ENCODE measurements at regions not wholly inside any gene's neighbourhood (a gene's known extent, or its start where the extent isn't known, plus 50 kb on each side); places are given as distances from the start of the nearest gene placed in this dataset.

DNA sequence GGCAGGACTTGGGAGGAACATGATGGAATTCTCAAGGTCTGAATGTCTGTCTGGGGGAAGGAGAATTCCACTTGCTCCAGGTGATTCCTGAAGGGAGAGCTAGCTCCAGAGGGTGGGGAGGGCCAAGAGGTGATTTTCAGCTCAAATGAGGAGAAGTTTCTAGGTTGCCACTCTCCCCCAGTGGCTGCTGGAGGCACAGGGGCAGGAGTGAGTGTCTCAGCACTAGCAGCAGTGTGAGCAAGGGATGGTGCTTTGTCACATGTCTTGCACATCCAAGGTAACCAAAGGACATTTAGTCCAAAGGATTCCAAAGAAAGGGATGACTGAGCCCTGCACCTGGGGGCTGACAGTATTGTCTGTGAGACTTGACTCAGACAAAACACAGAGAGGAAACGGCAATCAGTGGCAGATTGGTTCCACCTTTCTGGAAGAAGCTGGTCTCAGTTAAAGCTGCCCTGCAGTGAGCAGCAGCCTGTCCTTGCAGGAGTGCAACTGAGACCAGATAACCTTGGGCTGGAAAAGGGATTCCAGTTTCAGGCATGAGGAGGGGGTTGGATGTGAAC, 51.2 kb upstream of the PCBD1 start:
- no peak for DNase-seq

DNA sequence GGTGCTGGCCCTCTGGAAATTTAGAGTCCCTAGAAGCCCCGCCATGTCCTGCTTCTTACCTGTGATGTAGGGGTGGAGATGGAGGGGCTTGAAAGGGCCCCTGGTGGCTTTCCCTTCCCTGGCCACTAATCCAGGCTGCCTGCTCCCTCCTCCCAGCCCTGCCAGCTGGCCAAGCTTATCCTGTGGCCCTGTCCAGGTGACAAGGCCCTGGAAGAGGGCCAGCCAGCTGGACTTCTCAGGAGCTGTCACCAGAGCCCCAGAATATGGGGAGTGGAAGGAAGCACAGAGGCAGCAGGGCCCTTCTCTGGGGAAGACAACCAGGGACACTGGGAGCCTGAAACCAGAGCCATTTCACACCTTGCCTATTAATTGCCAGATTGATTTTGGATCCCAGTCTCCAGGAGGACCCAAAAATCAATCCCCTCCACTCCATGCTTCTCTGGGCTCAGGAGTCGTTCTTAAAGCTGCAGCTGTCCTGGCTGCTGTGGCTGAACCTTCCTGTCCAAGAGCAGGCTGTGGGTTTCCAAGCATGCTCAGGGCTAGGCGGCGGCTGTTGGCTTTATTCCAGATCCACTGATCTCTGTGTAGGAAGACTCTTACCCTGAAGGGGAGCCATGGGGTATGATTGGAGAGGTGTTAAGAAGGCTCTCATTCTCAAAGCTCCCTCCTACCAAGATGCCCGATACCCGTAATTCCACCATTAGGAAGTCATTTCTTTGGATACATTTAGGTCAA, 52.6 kb upstream of the PCBD1 start:
- no peak for DNase-seq

- no peak for DNase-seq
Observed at GRCh38 chr10:70942125-70942524, 53.8 kb upstream of the PCBD1 start.

DNA sequence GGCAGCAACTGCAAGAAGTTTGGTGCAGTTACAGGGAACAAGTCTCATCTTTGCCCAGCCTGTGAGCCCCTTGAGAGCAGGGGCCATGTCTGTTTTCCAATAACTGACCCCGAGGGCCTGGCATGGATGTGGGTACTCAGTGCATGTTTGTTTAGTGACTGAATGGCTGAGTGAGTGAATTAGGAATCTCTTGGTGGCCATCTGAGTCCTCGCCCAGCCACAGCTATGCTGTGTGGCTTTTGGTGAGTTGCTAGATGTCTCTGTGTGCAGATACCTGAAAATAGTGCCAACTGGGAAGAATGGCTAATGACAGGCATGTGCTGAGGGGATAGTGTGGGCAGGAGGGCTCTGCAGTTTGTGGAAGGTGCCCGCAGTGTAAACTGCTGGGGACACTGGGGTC, 54.4 kb upstream of the PCBD1 start:
- no peak for DNase-seq

DNA sequence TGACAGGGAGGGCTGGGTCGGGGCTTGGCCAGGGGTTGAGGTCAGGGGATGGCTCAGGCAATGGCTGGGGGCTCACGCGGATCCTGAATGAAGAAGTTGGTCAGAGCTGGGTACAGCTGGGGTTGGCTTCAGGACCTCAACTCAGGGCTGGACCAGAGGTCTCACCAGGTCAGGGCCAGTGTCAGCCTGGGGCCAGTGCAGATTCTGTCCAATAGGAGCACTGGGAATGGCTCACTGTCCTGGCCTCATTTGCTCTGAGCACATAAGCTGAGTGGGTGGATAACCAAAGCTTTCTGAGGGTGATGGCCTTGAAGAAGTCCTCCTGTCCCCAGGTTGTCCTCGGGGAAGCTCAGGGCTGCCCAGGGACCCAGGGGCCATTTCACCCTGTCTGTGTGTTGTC, 54.9 kb upstream of the PCBD1 start:
- DNase-seq: no peak

DNA sequence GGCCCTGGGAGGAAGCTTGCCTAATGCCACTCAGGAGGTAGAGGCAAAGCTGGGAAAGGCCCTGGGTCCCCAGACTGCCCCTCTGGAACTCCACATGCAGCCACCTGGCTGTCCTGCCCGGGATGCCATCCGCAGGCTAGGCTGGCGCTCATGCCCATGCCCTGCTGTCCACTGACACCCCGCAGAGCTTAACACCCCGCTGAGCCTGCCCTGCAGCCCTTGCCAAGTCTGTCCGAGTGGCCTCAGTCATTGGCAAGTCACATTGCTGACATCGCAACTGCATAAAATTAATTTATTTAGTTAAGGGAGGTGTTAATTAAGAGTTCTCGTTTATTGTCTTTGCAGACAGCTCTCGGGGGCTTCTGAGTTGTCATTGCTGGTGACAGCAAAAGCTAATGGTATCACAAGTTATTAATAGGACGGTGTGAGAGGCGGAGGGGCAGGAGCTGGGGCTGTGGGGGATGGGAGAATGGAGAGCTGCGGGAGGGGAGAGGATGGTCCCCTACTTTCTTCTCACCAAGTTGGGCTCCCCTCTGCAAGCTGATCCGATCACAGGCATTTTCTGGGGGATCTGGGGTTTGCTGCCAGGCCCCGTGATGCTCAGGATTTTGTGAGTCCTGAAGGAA, 55.6 kb upstream of the PCBD1 start:
- DNase-seq: no peak

DNA sequence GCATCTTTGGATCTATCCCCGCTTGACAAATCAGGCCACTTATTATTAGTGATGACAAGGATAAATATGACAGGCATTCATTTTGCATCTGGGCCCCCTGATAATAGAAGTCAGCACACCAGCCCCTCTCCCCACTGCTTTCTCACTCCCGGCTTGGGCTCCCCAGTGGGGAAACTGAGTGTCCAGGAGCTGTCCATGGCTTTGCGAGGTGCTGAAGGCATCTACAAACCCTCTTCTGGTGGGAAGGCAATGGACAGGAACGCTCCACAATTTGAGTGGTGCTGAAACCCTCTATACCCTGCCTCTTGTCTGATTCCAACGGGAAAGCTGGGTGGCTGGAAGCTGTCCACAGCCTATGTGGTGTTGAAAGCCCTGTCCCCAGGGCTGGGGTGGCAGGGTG, 61.7 kb upstream of the PCBD1 start:
- DNase-seq: no peak

DNA sequence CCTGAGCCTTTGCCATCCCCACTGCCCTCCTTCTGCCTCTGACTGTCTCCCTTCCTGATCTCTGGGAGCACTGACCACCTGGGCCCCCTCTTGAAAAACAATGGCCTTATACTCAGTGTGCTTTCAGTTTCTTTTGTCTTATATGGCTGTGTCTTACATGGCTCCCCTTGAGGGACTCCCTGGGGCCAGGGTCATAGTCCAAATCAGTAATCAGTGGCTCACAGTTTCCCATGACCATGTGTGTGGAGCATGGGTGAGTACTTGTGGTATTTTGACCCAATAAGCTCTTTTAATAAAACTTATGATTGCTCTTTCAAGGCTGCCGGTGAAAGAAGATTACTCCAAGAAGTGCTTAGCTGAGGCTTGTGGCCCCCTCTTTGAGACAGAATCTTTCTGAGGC, 62.4 kb upstream of the PCBD1 start:
- DNase-seq: no peak

DNA sequence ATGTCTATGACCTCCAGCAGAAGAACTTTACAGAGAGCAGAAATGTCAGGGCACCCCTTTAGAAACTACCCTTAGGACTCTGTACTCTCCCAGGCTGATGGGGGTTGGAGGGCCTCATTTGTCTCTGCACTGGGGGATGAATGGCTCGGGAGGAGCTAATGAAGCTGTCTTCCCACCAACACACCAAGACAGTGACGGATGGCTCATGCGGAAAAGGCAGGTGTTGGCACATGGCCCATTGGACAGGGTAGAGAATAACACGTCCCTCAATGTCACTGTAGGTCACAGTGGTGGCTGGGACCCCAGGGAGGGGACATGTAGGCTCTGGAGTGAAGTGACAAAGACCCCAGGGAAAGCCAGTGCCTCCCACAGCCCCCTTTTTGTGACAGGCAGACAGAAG, 64.0 kb upstream of the PCBD1 start:
- DNase-seq: no peak

GRCh38 chr10:70952921-70953320, 64.6 kb upstream of the PCBD1 start:
- DNase-seq: no peak

DNA sequence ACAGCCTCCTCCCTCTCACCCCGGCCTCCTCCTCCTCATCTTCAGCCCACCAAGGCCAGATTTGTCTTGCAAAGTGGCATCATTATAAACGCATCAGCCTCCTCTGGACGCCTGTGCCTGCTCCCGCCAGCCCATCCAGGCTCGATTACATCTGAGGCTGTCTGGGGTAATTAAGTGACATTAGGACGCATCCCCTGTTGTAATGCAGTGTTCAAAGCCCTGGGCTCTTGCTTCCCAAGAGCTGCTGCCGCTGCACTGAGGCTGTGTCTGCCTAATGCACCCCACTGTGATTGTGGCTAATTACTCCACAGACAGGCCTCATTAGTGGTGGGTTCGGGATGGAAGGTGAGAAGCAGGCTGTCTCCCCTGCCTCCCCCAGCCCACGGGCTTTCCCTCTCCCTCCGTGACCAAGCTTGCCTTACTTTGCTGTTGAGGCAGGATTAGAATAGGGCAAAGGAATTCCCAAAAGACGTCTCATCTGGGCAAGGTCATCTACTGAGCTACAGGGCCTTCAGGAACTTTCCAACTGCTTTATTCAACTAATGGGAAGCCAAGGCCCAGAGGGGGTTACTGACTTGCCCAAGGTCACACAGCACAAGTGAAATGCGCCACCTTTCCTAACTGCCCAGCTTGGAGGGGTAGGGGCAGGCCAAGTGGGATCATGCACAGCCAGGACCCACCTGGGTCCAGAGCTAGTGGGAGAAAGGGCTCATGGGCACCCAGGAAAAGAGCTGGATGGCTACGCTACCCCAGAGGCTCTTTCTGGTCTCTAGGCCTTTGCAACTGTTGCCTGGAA, 66.2 kb upstream of the PCBD1 start:
- no peak for DNase-seq

- DNase-seq: no peak
Observed at GRCh38 chr10:70956029-70956759, 67.8 kb upstream of the PCBD1 start.

DNA sequence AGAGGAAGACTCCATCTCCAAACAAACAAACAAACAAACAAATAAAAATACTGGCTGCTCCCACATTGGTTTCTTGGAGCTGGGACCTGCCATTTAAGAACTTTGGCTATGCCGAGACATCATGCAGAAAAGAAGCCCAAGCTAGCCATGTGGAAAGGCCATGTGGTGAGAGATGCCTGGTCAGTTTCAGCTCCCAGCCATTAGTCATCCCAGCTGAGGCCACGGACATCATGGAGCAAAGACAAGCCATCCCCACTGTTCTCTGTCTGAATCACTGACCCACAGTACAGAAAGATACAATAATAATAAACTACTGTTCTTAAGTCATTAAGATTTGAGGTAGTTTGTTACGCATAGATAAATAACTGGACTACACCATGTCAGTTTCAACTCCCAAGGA, 70.0 kb upstream of the PCBD1 start:
- DNase-seq: no peak

DNA sequence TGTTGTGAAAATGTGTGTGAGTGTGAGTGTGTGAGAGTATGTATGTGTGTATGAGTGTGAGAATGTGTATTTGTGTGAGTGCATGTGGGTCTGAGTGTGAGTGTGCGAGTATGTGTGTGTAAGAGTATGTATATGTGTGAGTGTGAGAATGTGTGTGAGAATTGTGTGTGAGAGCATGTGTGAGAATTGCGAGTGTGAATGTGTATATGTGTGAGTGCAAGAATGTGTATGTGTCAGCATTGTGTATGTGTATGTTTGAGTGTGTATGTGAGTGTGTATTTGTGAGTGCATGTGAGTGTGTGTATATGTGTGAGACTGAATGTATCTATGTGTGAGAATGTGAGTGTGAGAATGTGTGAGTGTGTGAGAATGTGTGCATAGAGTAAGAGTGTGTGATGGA, 72.0 kb upstream of the PCBD1 start:
- DNase-seq: no peak

GRCh38 chr10:70960783-70961570, 72.6 kb upstream of the PCBD1 start:
- DNase-seq: no peak

DNA sequence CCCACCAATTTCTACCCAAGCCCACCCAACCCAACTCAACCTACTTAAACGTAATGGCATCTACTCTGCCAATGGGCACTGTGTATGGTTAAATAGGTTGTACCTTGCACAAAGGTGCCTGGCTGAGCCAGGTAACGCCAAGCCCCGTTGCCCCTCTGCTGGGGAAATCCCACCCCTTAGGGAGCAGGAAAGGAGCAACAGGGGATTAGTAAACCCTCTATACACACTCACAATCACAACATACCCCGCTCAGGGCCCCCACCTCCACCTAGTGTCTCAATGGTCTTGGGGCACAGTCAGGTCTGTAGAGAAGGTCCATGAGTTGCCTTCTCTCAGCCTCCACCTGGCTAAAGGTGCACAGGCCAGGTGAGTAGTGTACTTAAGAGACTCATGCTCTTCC, 74.3 kb upstream of the PCBD1 start:
- no peak for DNase-seq

GRCh38 chr10:70963271-70963670, 74.9 kb upstream of the PCBD1 start:
- no peak for DNase-seq

DNA sequence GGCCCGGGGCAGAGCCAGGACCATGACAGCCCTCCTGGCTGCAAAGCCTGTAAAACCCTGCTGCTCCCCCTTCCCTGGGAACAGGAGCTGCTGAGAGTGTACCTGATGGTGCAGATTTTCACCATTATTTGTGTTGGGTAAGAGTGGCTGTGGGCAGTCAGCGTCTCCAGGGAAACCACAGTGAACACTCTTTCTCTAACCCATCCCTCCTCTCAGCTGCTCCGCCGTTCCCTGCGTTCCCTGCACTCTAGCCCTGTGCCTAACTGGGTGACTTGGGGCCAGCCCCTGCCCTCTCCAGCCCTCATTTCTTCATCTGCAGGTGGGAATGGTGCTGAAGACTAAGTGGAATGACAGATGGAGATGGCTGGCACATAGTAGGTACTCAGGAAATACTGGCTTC, 75.9 kb upstream of the PCBD1 start:
- no peak for DNase-seq

GRCh38 chr10:70964881-70965280, 76.5 kb upstream of the PCBD1 start:
- DNase-seq: no peak

- no peak for DNase-seq
Observed at GRCh38 chr10:70965566-70965965, 77.2 kb upstream of the PCBD1 start.

GRCh38 chr10:70966646-70967553, 78.5 kb upstream of the PCBD1 start:
- DNase-seq: no peak
